SU-DHL-6 (cell line): ENCODE measurements at regions not wholly inside any gene's neighbourhood (a gene's known extent, or its start where the extent isn't known, plus 50 kb on each side); places are given as distances from the start of the nearest gene placed in this dataset.

ENCODE experiments used
- EZH2phosphoT487 ChIP-seq: fragments of 200-600 bp; sonication (generic), shearing (Covaris generic); conservative IDR thresholded peaks from 2 replicates; pipeline ENCODE4 v1.6.1; 2018; ENCODE audit warnings: mild to moderate bottlenecking, antibody characterized with exemption, low read length, moderate library complexity, mixed read lengths
- TF ChIP-seq, protein P1 (sequence below): fragments of 200-600 bp; sonication (generic); IDR thresholded peaks from one replicate; pipeline ENCODE4 v1.5.1; 2017; ENCODE audit warnings: antibody characterized with exemption, mild to moderate bottlenecking, low read length, moderate library complexity; ENCODE audit not compliant: insufficient read depth, poor library complexity, severe bottlenecking

DNA sequence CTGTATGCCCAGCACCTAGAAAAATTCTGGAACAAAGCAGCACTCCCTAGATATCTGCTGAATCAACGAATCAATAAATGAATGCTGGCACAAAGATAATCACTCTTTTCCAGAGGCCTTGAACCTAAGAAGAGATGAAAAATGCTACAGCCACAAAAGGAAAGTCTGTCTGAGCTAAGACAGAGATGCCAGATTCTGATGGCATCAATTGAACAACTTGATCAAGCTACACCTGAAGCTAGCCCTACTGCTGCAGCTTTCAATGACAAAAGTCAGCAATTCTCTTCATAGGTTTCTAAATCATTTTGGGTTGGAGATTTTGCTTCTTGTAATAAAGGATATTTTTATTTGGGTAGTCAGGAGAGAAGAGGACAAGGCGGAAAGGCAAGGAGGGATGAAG is 305.0 kb upstream of the SULF2 start:
- TF ChIP-seq, protein P1, sequence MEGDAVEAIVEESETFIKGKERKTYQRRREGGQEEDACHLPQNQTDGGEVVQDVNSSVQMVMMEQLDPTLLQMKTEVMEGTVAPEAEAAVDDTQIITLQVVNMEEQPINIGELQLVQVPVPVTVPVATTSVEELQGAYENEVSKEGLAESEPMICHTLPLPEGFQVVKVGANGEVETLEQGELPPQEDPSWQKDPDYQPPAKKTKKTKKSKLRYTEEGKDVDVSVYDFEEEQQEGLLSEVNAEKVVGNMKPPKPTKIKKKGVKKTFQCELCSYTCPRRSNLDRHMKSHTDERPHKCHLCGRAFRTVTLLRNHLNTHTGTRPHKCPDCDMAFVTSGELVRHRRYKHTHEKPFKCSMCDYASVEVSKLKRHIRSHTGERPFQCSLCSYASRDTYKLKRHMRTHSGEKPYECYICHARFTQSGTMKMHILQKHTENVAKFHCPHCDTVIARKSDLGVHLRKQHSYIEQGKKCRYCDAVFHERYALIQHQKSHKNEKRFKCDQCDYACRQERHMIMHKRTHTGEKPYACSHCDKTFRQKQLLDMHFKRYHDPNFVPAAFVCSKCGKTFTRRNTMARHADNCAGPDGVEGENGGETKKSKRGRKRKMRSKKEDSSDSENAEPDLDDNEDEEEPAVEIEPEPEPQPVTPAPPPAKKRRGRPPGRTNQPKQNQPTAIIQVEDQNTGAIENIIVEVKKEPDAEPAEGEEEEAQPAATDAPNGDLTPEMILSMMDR, result no peak
- TF ChIP-seq EZH2phosphoT487, result no peak
